HepG2 (cell line): ENCODE measurements at regions not wholly inside any gene's neighbourhood (a gene's known extent, or its start where the extent isn't known, plus 50 kb on each side); places are given as distances from the start of the nearest gene placed in this dataset.

ENCODE experiments used
- ATAC-seq: fragments of 200-7000 bp; cut with Tn5 transposase; 3 replicates; pipeline ENCODE4 v1.9.1; 2020; ENCODE audit warnings: mild to moderate bottlenecking, moderate library complexity
- BruUV-seq: library from RNA; stranded (reverse); fragments of 400-500 nt; replicated peaks from 2 replicates; lab custom pipeline; 2021; lab: Mats Ljungman, UMichigan
- CTCF ChIA-PET: fragments of 300-600 bp; formaldehyde crosslinking; extraction: SDS; loops from one replicate; lab custom pipeline; 2021; ENCODE audit warnings: low total read pairs, inconsistent platforms, low intra/inter-chr PET ratio; lab: Yijun Ruan, JAX
- POLR2A ChIA-PET: fragments of 350-600 bp; sonication (Branson Sonifier 250); formaldehyde crosslinking; loops from one replicate; lab custom pipeline; 2020; ENCODE audit warnings: antibody characterized with exemption, inconsistent platforms; lab: Yijun Ruan, JAX
- DNase-seq: peaks from one replicate; pipeline ENCODE4 v3.0.0-alpha.2; 2015; ENCODE audit warnings: low spot score
- FAIRE-seq: peaks from 3 replicates; lab custom pipeline; 2011; peaks lifted over from hg19 to GRCh38; lab: Jason Lieb, UNC
- H2AFZ ChIP-seq: one replicate; pipeline ENCODE4 v1.6.1; 2011; ENCODE audit warnings: low read length, inconsistent platforms
- H3K27ac ChIP-seq: fragments of 300-600 bp; 3 replicates; pipeline ENCODE4 v1.8.0; 2011; ENCODE audit warnings: mixed run types, mild to moderate bottlenecking, mixed read lengths, low read length, inconsistent platforms; ENCODE audit not compliant: insufficient read depth; ENCODE audit errors: extremely low read length
- H3K27me3 ChIP-seq, 2 experiments: fragments of 200-600 bp in 1 of 2; 2 replicates in 1 of 2; 3 replicates in 1 of 2; pipeline versions ENCODE4 v1.6.0 to v1.8.0; 2011; ENCODE audit warnings: low read length in 2 of 2, mild to moderate bottlenecking in 2 of 2, moderate library complexity in 2 of 2, inconsistent platforms in 1 of 2; ENCODE audit not compliant: insufficient read depth in 2 of 2, control insufficient read depth in 1 of 2
- H3K36me3 ChIP-seq, 2 experiments: fragments of 200-600 bp in 1 of 2; replicated peaks in 1 of 2; 2 replicates in 1 of 2; 3 replicates in 1 of 2; pipeline versions ENCODE4 v1.5.1 to v1.8.0; 2011; ENCODE audit warnings: low read length in 2 of 2, inconsistent platforms in 1 of 2; ENCODE audit not compliant: insufficient read depth in 2 of 2, control insufficient read depth in 1 of 2
- H3K4me1 ChIP-seq: 2 replicates; pipeline ENCODE4 v1.5.1; 2012; ENCODE audit warnings: low read length, inconsistent platforms; ENCODE audit not compliant: insufficient read depth
- H3K4me2 ChIP-seq: 2 replicates; pipeline ENCODE4 v1.6.0; 2011; ENCODE audit warnings: low read depth, low read length, inconsistent platforms
- H3K4me3 ChIP-seq, 3 experiments: fragments of 200-600 bp in 1 of 3; sonication (generic), shearing (Covaris generic) in 1 of 3; replicated peaks in 1 of 3; 2 replicates each; pipeline ENCODE4 v1.5.1; 2011 to 2016; ENCODE audit warnings: low read length in 3 of 3, inconsistent platforms in 2 of 3, low read depth in 2 of 3, mild to moderate bottlenecking in 2 of 3, control low read depth in 1 of 3, mixed read lengths in 1 of 3; ENCODE audit not compliant: insufficient read depth in 1 of 3
- H3K79me2 ChIP-seq: one replicate; pipeline ENCODE4 v1.6.1; 2011; ENCODE audit warnings: low read length, inconsistent platforms; ENCODE audit not compliant: insufficient read depth
- H3K9ac ChIP-seq: 2 replicates; pipeline ENCODE4 v1.6.0; 2011; ENCODE audit warnings: mild to moderate bottlenecking, low read depth, low read length, inconsistent platforms; ENCODE audit not compliant: insufficient read depth
- H3K9me3 ChIP-seq: 2 replicates; pipeline ENCODE4 v1.5.1; 2012; ENCODE audit warnings: mild to moderate bottlenecking, low read length
- H4K20me1 ChIP-seq: 2 replicates; pipeline ENCODE4 v1.6.0; 2011; ENCODE audit warnings: inconsistent platforms, mild to moderate bottlenecking, low read length, moderate library complexity; ENCODE audit not compliant: insufficient read depth
- HMGXB4 ChIP-seq, 2 experiments: sonication (generic) in 1 of 2; formaldehyde crosslinking in 1 of 2; IDR thresholded peaks; 2 replicates each; pipeline versions ENCODE4 v1.4.0 to v1.6.1; 2018 to 2020; ENCODE audit warnings: missing genetic modification reagents in 2 of 2, borderline replicate concordance in 1 of 2, low read depth in 1 of 2, mild to moderate bottlenecking in 1 of 2, missing biosample characterization in 1 of 2
- POLR2G ChIP-seq: fragments of 200-400 bp; formaldehyde crosslinking; IDR thresholded peaks from 2 replicates; pipeline ENCODE4 v1.6.1; 2018; ENCODE audit warnings: mild to moderate bottlenecking, low read depth, low read length, moderate library complexity
- RFXANK ChIP-seq: IDR thresholded peaks from 2 replicates; pipeline ENCODE4 v1.6.1; 2016
- STAG1 ChIP-seq: sonication (generic); formaldehyde crosslinking; IDR thresholded peaks from 2 replicates; pipeline ENCODE4 v1.4.0; 2020; ENCODE audit warnings: missing genetic modification reagents
- ZKSCAN1 ChIP-seq: fragments of 150-350 bp; IDR thresholded peaks from 2 replicates; pipeline ENCODE4 v1.6.1; 2014; ENCODE audit warnings: low read length
- ZNF12 ChIP-seq: sonication (generic); formaldehyde crosslinking; IDR thresholded peaks from 2 replicates; pipeline ENCODE4 v1.5.0; 2020; ENCODE audit warnings: missing genetic modification reagents
- ZNF281 ChIP-seq: sonication (generic); formaldehyde crosslinking; IDR thresholded peaks from 2 replicates; pipeline ENCODE4 v1.4.0; 2020; ENCODE audit warnings: missing genetic modification reagents, borderline replicate concordance
- ZNF3 ChIP-seq: IDR thresholded peaks from 2 replicates; pipeline ENCODE4 v1.7.0; 2017; ENCODE audit warnings: inconsistent platforms
- ZNF674 ChIP-seq: sonication (generic); formaldehyde crosslinking; IDR thresholded peaks from 2 replicates; pipeline ENCODE4 v1.5.0; 2020; ENCODE audit warnings: low read depth, mild to moderate bottlenecking, missing genetic modification reagents
- ZNF770 ChIP-seq: sonication (generic); formaldehyde crosslinking; IDR thresholded peaks from 2 replicates; pipeline ENCODE4 v1.5.0; 2020; ENCODE audit warnings: mild to moderate bottlenecking, missing genetic modification reagents
- in situ Hi-C: cut with HindIII; loops from 2 replicates; pipeline ENCODE4 v1.10.0; 2017; ENCODE audit warnings: low pct_unique_long_range_greater_than_20kb; ENCODE audit not compliant: extremely low pct_ligation_motif_present
- intact Hi-C: fragments of 100-400 bp; cut with micrococcal nuclease; formaldehyde crosslinking; loops from one replicate; pipeline ENCODE4 v1.10.0; 2022; ENCODE audit not compliant: unreplicated experiment
- TF ChIP-seq, protein P1 (sequence below): sonication (generic); formaldehyde crosslinking; IDR thresholded peaks from 2 replicates; pipeline ENCODE4 v1.8.0; 2022; ENCODE audit warnings: missing genetic modification reagents, mild to moderate bottlenecking, moderate library complexity, borderline replicate concordance
- TF ChIP-seq, protein P2 (sequence below): IDR thresholded peaks from 2 replicates; pipeline ENCODE4 v1.6.1; 2016; ENCODE audit warnings: missing compliant biosample characterization, missing genetic modification reagents, borderline replicate concordance

GRCh38 chr4:32140636-32141035, 1420.5 kb downstream of the PCDH7 start (continued):
- TF ChIP-seq ZNF770 (CRISPR knock-in tag) = no peak

DNA sequence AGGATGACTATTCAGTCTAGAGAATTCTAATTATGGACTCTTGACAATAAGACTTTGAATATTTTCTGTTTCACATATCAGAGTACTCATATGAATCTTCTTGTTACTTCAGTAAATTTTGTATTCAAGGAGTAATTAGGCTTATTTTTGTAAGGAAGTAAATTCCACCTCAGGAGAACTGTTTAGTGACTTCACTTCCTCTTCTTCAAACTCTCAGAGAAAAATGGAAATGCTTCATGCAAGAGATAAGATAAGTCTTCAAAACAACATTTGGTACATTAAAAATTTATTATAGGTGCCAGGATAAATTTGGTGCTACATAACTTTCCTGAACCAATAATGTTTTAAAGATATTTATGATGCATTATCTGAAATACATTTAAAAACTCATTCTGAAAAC, 1421.9 kb downstream of the PCDH7 start:
- BruUV-seq = no TSS peak
- DNase-seq = no peak
- no peaks in the 10 kb centered on the region for H3K27me3 ChIP-seq
- TF ChIP-seq, protein P1, sequence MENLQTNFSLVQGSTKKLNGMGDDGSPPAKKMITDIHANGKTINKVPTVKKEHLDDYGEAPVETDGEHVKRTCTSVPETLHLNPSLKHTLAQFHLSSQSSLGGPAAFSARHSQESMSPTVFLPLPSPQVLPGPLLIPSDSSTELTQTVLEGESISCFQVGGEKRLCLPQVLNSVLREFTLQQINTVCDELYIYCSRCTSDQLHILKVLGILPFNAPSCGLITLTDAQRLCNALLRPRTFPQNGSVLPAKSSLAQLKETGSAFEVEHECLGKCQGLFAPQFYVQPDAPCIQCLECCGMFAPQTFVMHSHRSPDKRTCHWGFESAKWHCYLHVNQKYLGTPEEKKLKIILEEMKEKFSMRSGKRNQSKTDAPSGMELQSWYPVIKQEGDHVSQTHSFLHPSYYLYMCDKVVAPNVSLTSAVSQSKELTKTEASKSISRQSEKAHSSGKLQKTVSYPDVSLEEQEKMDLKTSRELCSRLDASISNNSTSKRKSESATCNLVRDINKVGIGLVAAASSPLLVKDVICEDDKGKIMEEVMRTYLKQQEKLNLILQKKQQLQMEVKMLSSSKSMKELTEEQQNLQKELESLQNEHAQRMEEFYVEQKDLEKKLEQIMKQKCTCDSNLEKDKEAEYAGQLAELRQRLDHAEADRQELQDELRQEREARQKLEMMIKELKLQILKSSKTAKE (CRISPR knock-in tag) = no peak
- TF ChIP-seq STAG1 (CRISPR knock-in tag) (no peak), ZNF281 (no peak), POLR2G (no peak), RFXANK (CRISPR knock-in tag) (no peak), HMGXB4 (CRISPR knock-in tag; IDR thresholded peaks at IDR 0.05; ENCODE audit: borderline replicate concordance in 1 of 2, low read depth in 1 of 2) (no peak), ZKSCAN1 (no peak), ZNF3 (CRISPR knock-in tag) (no peak), ZNF674 (CRISPR knock-in tag) (no peak), ZNF12 (CRISPR knock-in tag) (no peak)
- TF ChIP-seq, protein P2, sequence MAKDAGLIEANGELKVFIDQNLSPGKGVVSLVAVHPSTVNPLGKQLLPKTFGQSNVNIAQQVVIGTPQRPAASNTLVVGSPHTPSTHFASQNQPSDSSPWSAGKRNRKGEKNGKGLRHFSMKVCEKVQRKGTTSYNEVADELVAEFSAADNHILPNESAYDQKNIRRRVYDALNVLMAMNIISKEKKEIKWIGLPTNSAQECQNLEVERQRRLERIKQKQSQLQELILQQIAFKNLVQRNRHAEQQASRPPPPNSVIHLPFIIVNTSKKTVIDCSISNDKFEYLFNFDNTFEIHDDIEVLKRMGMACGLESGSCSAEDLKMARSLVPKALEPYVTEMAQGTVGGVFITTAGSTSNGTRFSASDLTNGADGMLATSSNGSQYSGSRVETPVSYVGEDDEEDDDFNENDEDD = no peak

More for the DNA sequence above, 1421.9 kb downstream of the PCDH7 start:
- FAIRE-seq = no peak
- Histone ChIP-seq H3K4me3 (no peak overlapping the region), H2AFZ (no peak overlapping the region), H3K36me3 (no peaks in the 10 kb centered on the region), H3K27ac (no peak overlapping the region), H3K9ac (no peak overlapping the region), H3K4me1 (no peaks in the 10 kb centered on the region), H3K4me2 (no peak overlapping the region), H4K20me1 (no peaks in the 10 kb centered on the region), H3K79me2 (no peaks in the 10 kb centered on the region), H3K9me3 (no peaks in the 10 kb centered on the region)
- ChIA-PET CTCF (no interaction called here), POLR2A (no interaction called here)
- intact Hi-C loops = loop anchor here (10.0 kb wide), 1 partner anchor 633 kb away; no protein-coding TSS in a partner anchor
- no peak for ATAC-seq
- in situ Hi-C loops = no loop called here
